GM23338 (cell line): ENCODE measurements at regions not wholly inside any gene's neighbourhood (a gene's known extent, or its start where the extent isn't known, plus 50 kb on each side); places are given as distances from the start of the nearest gene placed in this dataset.

ENCODE experiments used
- ATAC-seq: fragments of 200-7000 bp; cut with Tn5 transposase; 3 replicates; pipeline ENCODE4 v1.9.1; 2020
- DNase-seq: peaks from one replicate; pipeline ENCODE4 v3.0.0-alpha.2; 2015; ENCODE audit warnings: low spot score
- H2AFZ ChIP-seq: fragments of 200-600 bp; sonication (generic); 2 replicates; pipeline ENCODE4 v1.8.0; 2016; ENCODE audit warnings: antibody characterized with exemption, mild to moderate bottlenecking, moderate library complexity
- H3F3A ChIP-seq: fragments of 200-600 bp; sonication (generic); replicated peaks from 2 replicates; pipeline ENCODE4 v1.8.0; 2017; ENCODE audit warnings: antibody characterized with exemption, mixed run types, low read depth
- H3K27ac ChIP-seq: fragments of 200-600 bp; sonication (generic); 2 replicates; pipeline ENCODE4 v1.6.1; 2016; ENCODE audit warnings: low read depth
- H3K27me3 ChIP-seq: fragments of 200-600 bp; sonication (generic); 2 replicates; pipeline ENCODE4 v1.8.0; 2016; ENCODE audit warnings: mild to moderate bottlenecking, mixed run types, moderate library complexity; ENCODE audit not compliant: insufficient read depth
- H3K36me3 ChIP-seq: fragments of 200-600 bp; sonication (generic); 2 replicates; pipeline ENCODE4 v1.8.0; 2016; ENCODE audit warnings: mild to moderate bottlenecking; ENCODE audit not compliant: insufficient read depth
- H3K4me1 ChIP-seq: fragments of 200-600 bp; sonication (generic); 2 replicates; pipeline ENCODE4 v1.8.0; 2016; ENCODE audit warnings: mild to moderate bottlenecking, moderate library complexity; ENCODE audit not compliant: insufficient read depth
- H3K4me2 ChIP-seq: fragments of 200-600 bp; sonication (generic); 2 replicates; pipeline ENCODE4 v1.7.1; 2017; ENCODE audit warnings: mixed run types
- H3K4me3 ChIP-seq: fragments of 200-600 bp; sonication (generic); 2 replicates; pipeline ENCODE4 v1.6.1; 2016; ENCODE audit warnings: mixed run types
- H3K79me2 ChIP-seq: fragments of 200-600 bp; sonication (generic); replicated peaks from 2 replicates; pipeline ENCODE4 v1.8.0; 2017; ENCODE audit warnings: mild to moderate bottlenecking; ENCODE audit not compliant: insufficient read depth
- H3K9me2 ChIP-seq: fragments of 200-600 bp; sonication (generic); 2 replicates; pipeline ENCODE4 v1.8.0; 2017; ENCODE audit not compliant: insufficient read depth
- H4K20me1 ChIP-seq: fragments of 200-600 bp; sonication (generic); replicated peaks from 2 replicates; pipeline ENCODE4 v1.8.0; 2017; ENCODE audit warnings: mild to moderate bottlenecking; ENCODE audit not compliant: insufficient read depth
- H3K27ac Mint-ChIP-seq: 2 replicates; pipeline ENCODE4 v1.8.0; 2020; ENCODE audit warnings: inconsistent platforms, mild to moderate bottlenecking, moderate library complexity, mixed read lengths
- H3K27me3 Mint-ChIP-seq: 3 replicates; pipeline ENCODE4 v1.8.0; 2022; ENCODE audit warnings: low read depth, mild to moderate bottlenecking, moderate library complexity, mixed read lengths, inconsistent platforms; ENCODE audit not compliant: insufficient read depth, poor library complexity
- H3K36me3 Mint-ChIP-seq: 3 replicates; pipeline ENCODE4 v1.8.0; 2021; ENCODE audit warnings: low read depth, mild to moderate bottlenecking, inconsistent platforms, moderate library complexity, mixed read lengths
- H3K4me1 Mint-ChIP-seq: 3 replicates; pipeline ENCODE4 v1.8.0; 2020; ENCODE audit warnings: mild to moderate bottlenecking, inconsistent platforms, mixed read lengths
- H3K4me3 Mint-ChIP-seq: 3 replicates; pipeline ENCODE4 v1.8.0; 2021; ENCODE audit warnings: moderate library complexity, mild to moderate bottlenecking, inconsistent platforms, mixed read lengths
- H3K9me3 Mint-ChIP-seq: 3 replicates; pipeline ENCODE4 v1.8.0; 2020; ENCODE audit warnings: moderate library complexity, mild to moderate bottlenecking, inconsistent platforms, mixed read lengths
- CREB1 ChIP-seq: fragments of 250-450 bp; sonication (Bioruptor Pico); IDR thresholded peaks from 2 replicates; pipeline ENCODE4 v1.5.0; 2020; ENCODE audit warnings: low read depth, mild to moderate bottlenecking, moderate library complexity
- ETS1 ChIP-seq: IDR thresholded peaks from 2 replicates; pipeline ENCODE4 v1.6.1; 2016; ENCODE audit warnings: antibody characterized with exemption
- EZH2phosphoT487 ChIP-seq: fragments of 200-600 bp; sonication (generic); IDR thresholded peaks from one replicate; pipeline ENCODE4 v1.8.1; 2018; ENCODE audit warnings: antibody characterized with exemption; ENCODE audit not compliant: unreplicated experiment
- JUNB ChIP-seq: IDR thresholded peaks from one replicate; pipeline ENCODE4 v1.6.1; 2016; ENCODE audit warnings: antibody characterized with exemption; ENCODE audit not compliant: unreplicated experiment
- NANOG ChIP-seq: IDR thresholded peaks from 2 replicates; pipeline ENCODE4 v1.6.1; 2016; ENCODE audit warnings: antibody characterized with exemption, borderline replicate concordance
- POLR2AphosphoS5 ChIP-seq: IDR thresholded peaks from 2 replicates; pipeline ENCODE4 v1.6.1; 2016; ENCODE audit warnings: antibody characterized with exemption, low read depth
- REST ChIP-seq: IDR thresholded peaks from one replicate; pipeline ENCODE4 v1.6.1; 2018; ENCODE audit warnings: antibody characterized with exemption; ENCODE audit not compliant: unreplicated experiment
- STAT1 ChIP-seq: IDR thresholded peaks from one replicate; pipeline ENCODE4 v1.6.1; 2016; ENCODE audit warnings: antibody characterized with exemption; ENCODE audit not compliant: unreplicated experiment
- ZNF114 ChIP-seq: fragments of 250-450 bp; sonication (Bioruptor Pico); IDR thresholded peaks from 2 replicates; pipeline ENCODE4 v1.5.0; 2020; ENCODE audit warnings: mild to moderate bottlenecking, moderate library complexity
- ZNF331 ChIP-seq: fragments of 250-450 bp; sonication (Bioruptor Pico); IDR thresholded peaks from 2 replicates; pipeline ENCODE4 v1.5.0; 2020; ENCODE audit warnings: low read depth, mild to moderate bottlenecking, moderate library complexity
- ZNF462 ChIP-seq: fragments of 250-450 bp; sonication (Bioruptor Pico); IDR thresholded peaks from 2 replicates; pipeline ENCODE4 v1.5.0; 2020; ENCODE audit warnings: mild to moderate bottlenecking, moderate library complexity

GRCh38 chr2:238557431-238557830 is 130.7 kb downstream of the ASB1 start:
- no peaks in the 10 kb centered on the region for H3K79me2 ChIP-seq
- H3K9me3 Mint-ChIP-seq = no peaks in the 10 kb centered on the region

More at GRCh38 chr2:238557431-238557830, 130.7 kb downstream of the ASB1 start:
- TF ChIP-seq STAT1 (no peak), ETS1 (no peak), ZNF331 (CRISPR knock-in tag) (no peak), EZH2phosphoT487 (no peak), NANOG (no peak), ZNF114 (CRISPR knock-in tag) (no peak), ZNF462 (CRISPR knock-in tag) (no peak), POLR2AphosphoS5 (no peak), REST (no peak), CREB1 (no peak), JUNB (no peak)
- H3K27ac ChIP-seq = no peak overlapping the region
- H3F3A ChIP-seq = no peaks in the 10 kb centered on the region
- no peak for DNase-seq
- H3K4me1 ChIP-seq = no peaks in the 10 kb centered on the region; the same call in 1 of the 2 replicates
- Mint-ChIP-seq H3K27ac (no peak overlapping the region), H3K4me1 (peaks cover 8% of the 10 kb centered on the region; the same call in 2 of the 3 replicates), H3K27me3 (no peaks in the 10 kb centered on the region), H3K36me3 (no peaks in the 10 kb centered on the region), H3K4me3 (no peak overlapping the region)
- no peaks in the 10 kb centered on the region for H3K36me3 ChIP-seq
- no peak for ATAC-seq
- H4K20me1 ChIP-seq = no peaks in the 10 kb centered on the region
- no peak overlapping the region for H3K4me3 ChIP-seq
- H3K9me2 ChIP-seq = no peaks in the 10 kb centered on the region
- H3K4me2 ChIP-seq = no peak overlapping the region
- H3K27me3 ChIP-seq = no peaks in the 10 kb centered on the region
- H2AFZ ChIP-seq = no peak overlapping the region
